OCI-LY3 (cell line): ENCODE measurements at regions not wholly inside any gene's neighbourhood (a gene's known extent, or its start where the extent isn't known, plus 50 kb on each side); places are given as distances from the start of the nearest gene placed in this dataset.

ENCODE experiments used
- H2AFZ ChIP-seq: fragments of 200-600, 300-600 bp; shearing (Covaris generic); 2 replicates; pipeline ENCODE4 v1.6.0; 2014; ENCODE audit warnings: antibody characterized with exemption, low read depth, low read length
- H3K27ac ChIP-seq: fragments of 200-600, 300-600 bp; sonication (generic); 2 replicates; pipeline ENCODE4 v1.5.1; 2014; ENCODE audit warnings: mild to moderate bottlenecking, low read length, moderate library complexity, mixed read lengths
- H3K27me3 ChIP-seq: fragments of 200-600, 300-600 bp; sonication (generic); 2 replicates; pipeline ENCODE4 v1.6.1; 2014; ENCODE audit warnings: low read depth, low read length, mixed read lengths
- H3K36me3 ChIP-seq: fragments of 200-600, 300-600 bp; sonication (generic); replicated peaks from 2 replicates; pipeline ENCODE3; 2014; ENCODE audit warnings: low read depth, low read length, mixed read lengths
- H3K4me1 ChIP-seq: fragments of 300-600, 200-600 bp; sonication (generic); 2 replicates; pipeline ENCODE4 v1.6.1; 2014; ENCODE audit warnings: low read length, mixed read lengths
- H3K4me2 ChIP-seq: fragments of 200-600, 300-600 bp; sonication (generic); 2 replicates; pipeline ENCODE4 v1.6.1; 2014; ENCODE audit warnings: low read length, mixed read lengths
- H3K4me3 ChIP-seq: fragments of 300-600, 200-600 bp; sonication (generic); 2 replicates; pipeline ENCODE4 v1.5.1; 2014; ENCODE audit warnings: antibody characterized with exemption, mild to moderate bottlenecking, low read length, moderate library complexity
- H3K79me2 ChIP-seq: fragments of 300-600, 200-600 bp; shearing (Covaris generic); 2 replicates; pipeline ENCODE4 v1.6.1; 2014; ENCODE audit warnings: mild to moderate bottlenecking, low read length, mixed read lengths
- H3K9ac ChIP-seq: fragments of 300-600, 200-600 bp; shearing (Covaris generic); 2 replicates; pipeline ENCODE4 v1.6.0; 2014; ENCODE audit warnings: mild to moderate bottlenecking, low read length, moderate library complexity
- H3K9me3 ChIP-seq: fragments of 200-600, 300-600 bp; shearing (Covaris generic); 2 replicates; pipeline ENCODE4 v1.6.1; 2014; ENCODE audit warnings: low read length, mixed read lengths; ENCODE audit not compliant: insufficient read depth
- H4K20me1 ChIP-seq: fragments of 200-600, 300-600 bp; sonication (generic); 2 replicates; pipeline ENCODE4 v1.6.1; 2016; ENCODE audit warnings: low read length, mixed read lengths; ENCODE audit not compliant: insufficient read depth
- CTCF ChIP-seq: fragments of 200-600, 300-600 bp; sonication (generic); IDR thresholded peaks from 2 replicates; pipeline ENCODE4 v1.5.1; 2014; ENCODE audit warnings: antibody characterized with exemption, low read length, low read depth
- EZH2phosphoT487 ChIP-seq: fragments of 200-600 bp; shearing (Covaris generic); IDR thresholded peaks from 2 replicates; pipeline ENCODE4 v1.6.1; 2018; ENCODE audit warnings: antibody characterized with exemption, mixed run types, low read depth

- no peaks in the 10 kb centered on the region for H3K36me3 ChIP-seq
- no peaks in the 10 kb centered on the region for H3K79me2 ChIP-seq
- H2AFZ ChIP-seq: no peak overlapping the region
- no peaks in the 10 kb centered on the region for H4K20me1 ChIP-seq
- TF ChIP-seq CTCF: no peak
- no peak for TF ChIP-seq EZH2phosphoT487
- no peaks in the 10 kb centered on the region for H3K27me3 ChIP-seq
- no peak overlapping the region for H3K4me3 ChIP-seq
- no peaks in the 10 kb centered on the region for H3K4me1 ChIP-seq
- no peaks in the 10 kb centered on the region for H3K9me3 ChIP-seq
- no peak overlapping the region for H3K27ac ChIP-seq
- no peak overlapping the region for H3K9ac ChIP-seq
- H3K4me2 ChIP-seq: no peak overlapping the region
Observed at GRCh38 chr10:33553748-33554571, 219.5 kb upstream of the NRP1 start.

- H3K79me2 ChIP-seq: no peaks in the 10 kb centered on the region
- H3K27me3 ChIP-seq: no peaks in the 10 kb centered on the region
- no peak overlapping the region for H3K9ac ChIP-seq
- no peaks in the 10 kb centered on the region for H3K36me3 ChIP-seq
- no peak overlapping the region for H2AFZ ChIP-seq
- H4K20me1 ChIP-seq: no peaks in the 10 kb centered on the region
- H3K9me3 ChIP-seq: no peaks in the 10 kb centered on the region
- H3K4me1 ChIP-seq: no peaks in the 10 kb centered on the region
- H3K27ac ChIP-seq: no peak overlapping the region
- TF ChIP-seq EZH2phosphoT487 (no peak), CTCF (no peak)
- H3K4me3 ChIP-seq: no peak overlapping the region
- H3K4me2 ChIP-seq: no peak overlapping the region
Observed at GRCh38 chr10:33552290-33552689, 217.8 kb upstream of the NRP1 start.

GRCh38 chr10:33550811-33551210 is 216.3 kb upstream of the NRP1 start:
- Histone ChIP-seq H3K27ac (no peak overlapping the region), H3K4me2 (no peak overlapping the region), H3K27me3 (no peaks in the 10 kb centered on the region), H4K20me1 (no peaks in the 10 kb centered on the region), H2AFZ (no peak overlapping the region), H3K9me3 (no peaks in the 10 kb centered on the region), H3K79me2 (no peaks in the 10 kb centered on the region), H3K4me1 (no peaks in the 10 kb centered on the region), H3K4me3 (no peak overlapping the region), H3K36me3 (no peaks in the 10 kb centered on the region), H3K9ac (no peak overlapping the region)
- no peak for TF ChIP-seq CTCF

GRCh38 chr10:33547976-33548375 is 213.5 kb upstream of the NRP1 start:
- Histone ChIP-seq H2AFZ (no peak overlapping the region), H3K4me3 (no peak overlapping the region), H3K4me2 (no peak overlapping the region), H3K27ac (no peak overlapping the region), H3K9me3 (no peaks in the 10 kb centered on the region), H3K9ac (no peak overlapping the region), H3K79me2 (no peaks in the 10 kb centered on the region), H4K20me1 (no peaks in the 10 kb centered on the region), H3K36me3 (no peaks in the 10 kb centered on the region), H3K4me1 (no peaks in the 10 kb centered on the region), H3K27me3 (no peaks in the 10 kb centered on the region)
- TF ChIP-seq CTCF: no peak
- no peak for TF ChIP-seq EZH2phosphoT487
